Stromal cell of bone marrow (primary cell): ENCODE measurements at regions not wholly inside any gene's neighbourhood (a gene's known extent, or its start where the extent isn't known, plus 50 kb on each side); places are given as distances from the start of the nearest gene placed in this dataset.

Experiments used
- DNase-seq: peaks from one replicate; pipeline ENCODE4 v3.0.0-alpha.2; 2012; ENCODE audit warnings: low read depth

DNA sequence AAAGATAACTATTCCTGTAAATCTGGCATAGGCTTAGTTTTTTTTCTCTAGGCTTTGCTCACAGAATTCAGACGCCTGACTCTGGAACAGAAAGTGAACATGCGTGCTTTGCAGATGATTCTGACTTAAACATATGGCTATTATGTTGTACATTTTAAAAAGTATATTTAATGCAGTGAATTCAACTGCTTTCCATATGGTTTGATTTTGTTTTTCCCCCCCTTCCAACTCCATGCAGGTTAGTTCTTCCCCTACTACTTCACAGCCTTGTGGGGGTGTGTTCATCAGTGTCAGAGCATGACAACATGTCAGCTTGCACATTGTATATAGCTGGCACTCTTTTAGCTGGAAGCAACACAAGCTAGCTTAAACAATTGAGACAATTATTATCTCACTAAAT, 226.8 kb downstream of the TMEM167A start:
- no peak for DNase-seq

- DNase-seq, result no peak
Observed at GRCh38 chr5:82849885-82850284, 227.3 kb downstream of the TMEM167A start.

GRCh38 chr5:82847562-82847961, 229.6 kb downstream of the TMEM167A start:
- no peak for DNase-seq

DNA sequence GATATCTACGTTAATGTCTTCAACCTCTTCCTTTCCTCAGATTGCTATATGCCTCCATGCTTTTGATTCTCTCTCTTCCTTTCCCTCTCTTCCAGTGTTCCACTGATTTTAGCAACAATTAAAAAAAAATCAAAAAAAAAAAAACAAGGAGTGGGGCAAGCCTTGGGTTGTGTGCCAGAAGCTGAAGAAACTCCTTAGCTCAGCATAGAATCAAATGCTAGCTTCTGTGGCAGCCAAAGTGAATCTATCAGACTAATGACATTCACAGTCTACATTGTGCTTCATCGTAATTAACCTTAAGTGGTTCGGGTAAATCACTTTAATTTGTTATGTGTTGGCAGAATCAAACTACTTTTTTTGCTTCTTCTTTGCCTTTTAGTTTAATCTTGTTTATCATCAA, 237.3 kb downstream of the TMEM167A start:
- DNase-seq, result no peak

GRCh38 chr5:82835488-82835887, 241.7 kb downstream of the TMEM167A start:
- no peak for DNase-seq

GRCh38 chr5:82834151-82834550, 243.0 kb downstream of the TMEM167A start:
- DNase-seq, result no peak

DNA sequence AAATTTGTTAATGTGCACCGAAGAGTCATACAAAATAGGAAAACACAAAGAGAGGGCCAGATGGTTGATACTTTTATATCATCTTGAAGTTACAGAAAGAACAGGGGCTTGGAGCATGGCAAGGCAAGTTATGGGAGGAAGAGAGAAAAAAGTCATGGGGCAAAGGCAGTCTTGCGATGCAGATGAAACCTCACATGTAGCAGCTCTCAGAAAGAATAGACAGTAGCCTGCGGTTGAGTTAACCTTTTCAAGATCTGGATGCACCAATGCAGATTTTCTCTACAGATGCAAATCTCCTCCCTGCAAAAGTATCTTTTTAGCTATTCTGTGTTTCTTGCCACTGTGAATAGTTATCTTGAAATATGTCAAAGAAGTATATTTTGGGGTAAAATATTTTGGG, 243.9 kb downstream of the TMEM167A start:
- DNase-seq, result no peak

GRCh38 chr5:82832445-82832844, 244.7 kb downstream of the TMEM167A start:
- no peak for DNase-seq

DNA sequence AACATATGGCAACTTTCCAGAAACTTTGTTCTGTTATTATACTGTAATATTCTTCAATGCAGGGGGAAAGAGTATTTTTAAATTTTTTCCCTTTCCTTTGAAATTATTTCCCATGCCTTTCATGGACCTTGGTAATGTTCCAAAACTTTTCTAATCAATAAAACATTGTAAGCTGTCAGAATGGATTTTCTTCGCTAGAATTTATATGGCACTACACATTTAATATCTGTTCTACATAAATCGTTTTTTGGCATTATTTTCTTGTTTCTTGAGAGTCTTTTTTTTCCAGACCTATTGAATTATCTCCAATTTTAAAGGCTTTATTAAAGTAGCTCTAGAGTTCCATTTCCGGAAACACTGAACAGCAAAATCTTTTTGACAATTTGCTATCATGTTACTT, 249.0 kb downstream of the TMEM167A start:
- DNase-seq, result no peak

DNA sequence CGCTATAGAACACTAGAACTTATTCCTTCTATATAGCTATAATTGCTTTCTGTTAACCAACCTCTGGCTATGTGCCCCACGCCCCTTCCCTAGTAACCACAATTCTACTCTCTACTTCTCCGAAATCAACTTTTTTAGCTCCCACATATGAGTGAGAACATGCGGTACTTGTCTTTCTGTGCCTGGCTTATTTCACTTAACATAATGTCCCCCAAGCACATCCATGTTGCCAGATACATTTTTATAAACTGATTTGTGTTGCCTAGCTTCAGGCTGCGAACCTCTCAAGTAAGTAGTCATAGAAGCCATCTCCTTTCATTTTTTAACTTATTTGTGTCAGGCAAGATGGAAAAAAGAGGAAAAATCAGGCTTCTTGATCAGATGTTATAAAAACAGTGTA, 249.5 kb downstream of the TMEM167A start:
- no peak for DNase-seq

DNA sequence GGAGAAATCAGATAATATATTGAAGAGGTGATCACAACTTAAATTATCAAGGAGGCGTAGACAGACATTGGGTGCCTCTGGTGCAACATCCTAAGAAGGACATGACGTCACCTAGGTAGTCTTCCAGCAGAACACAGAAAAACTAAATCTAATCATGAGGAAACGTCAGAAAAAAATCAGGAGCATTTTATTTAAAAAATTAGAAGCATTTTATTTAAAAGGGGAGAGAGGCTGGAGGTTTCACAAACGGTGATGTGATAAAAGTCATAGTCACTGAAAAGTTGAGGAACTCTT, 254.6 kb downstream of the TMEM167A start:
- no peak for DNase-seq

DNA sequence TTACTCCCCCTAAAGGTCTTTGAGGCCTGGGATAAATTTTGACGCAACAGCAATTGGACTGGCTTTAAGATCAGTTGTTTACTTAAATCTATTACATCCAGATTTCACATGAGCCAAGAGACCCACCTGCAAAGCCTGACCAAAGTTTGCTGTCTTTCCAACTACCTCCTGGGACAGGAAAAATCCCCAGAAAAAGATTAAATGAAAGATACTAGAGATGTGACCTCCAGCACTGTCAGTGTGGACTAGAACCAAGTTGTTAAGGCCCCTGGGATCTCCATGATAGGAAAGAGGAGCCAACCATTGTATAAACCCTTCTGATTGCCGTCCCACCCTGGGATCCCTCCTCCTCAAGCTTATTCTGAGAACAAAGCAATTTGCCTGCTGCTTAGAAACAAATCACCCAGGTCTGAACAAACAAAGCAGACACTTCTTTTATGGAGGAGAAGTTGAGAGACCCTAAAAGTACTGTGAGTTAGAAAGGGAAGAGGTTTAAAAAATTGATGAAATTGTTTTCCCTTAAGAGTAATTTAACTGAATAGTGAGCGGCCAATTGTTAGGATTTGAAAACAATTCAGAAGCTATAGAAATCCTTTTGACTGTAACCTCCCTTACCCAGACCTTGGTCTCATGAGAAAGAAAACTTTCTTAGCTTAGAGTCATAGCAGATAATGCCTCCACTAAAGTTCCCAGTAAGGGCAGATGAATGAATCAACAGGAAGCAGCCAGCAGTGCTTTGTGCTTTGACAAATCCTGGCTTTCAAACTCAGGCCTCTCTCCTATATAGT, 255.2 kb downstream of the TMEM167A start:
- DNase-seq, result peak; percentile 25

DNA sequence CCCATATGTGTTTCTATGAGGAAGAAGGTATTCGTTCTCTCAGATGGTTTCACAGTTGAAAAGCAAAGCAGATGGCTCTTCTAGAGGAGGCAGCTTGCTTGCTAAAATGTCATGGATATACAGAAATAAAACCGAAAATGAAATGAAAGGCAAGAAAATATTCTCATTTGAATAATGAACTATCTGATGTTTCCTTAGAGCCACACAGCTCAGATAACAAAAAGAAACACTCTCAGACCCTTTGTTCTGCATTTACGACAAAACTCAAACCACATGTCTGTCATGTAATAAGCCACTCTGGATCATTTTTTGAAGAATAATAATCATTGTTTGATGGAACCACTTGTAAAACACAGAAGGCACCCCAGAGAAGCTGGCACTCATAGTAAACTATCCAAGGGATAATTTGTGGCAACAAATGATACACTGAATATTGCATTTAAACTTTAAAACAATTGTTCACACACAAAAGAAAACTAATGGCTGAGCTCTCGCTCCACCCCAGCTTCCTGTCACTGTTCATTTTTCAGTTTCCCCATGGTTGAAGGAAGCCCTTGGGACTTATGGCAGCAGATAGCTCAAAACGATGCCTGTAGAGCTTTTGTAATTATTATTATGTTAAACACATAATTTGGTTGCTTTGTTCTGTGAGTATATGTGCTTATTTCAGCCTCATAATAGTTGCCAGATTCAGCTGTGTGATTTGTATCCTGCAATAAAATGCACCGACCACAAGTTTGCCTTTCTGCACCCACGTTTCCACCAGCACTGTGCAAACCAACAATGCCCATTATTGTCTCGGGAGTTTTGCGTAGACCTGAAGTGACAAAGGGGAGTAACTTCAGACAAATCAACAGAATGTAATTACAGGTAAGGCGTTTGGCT, 256.0 kb downstream of the TMEM167A start:
- DNase-seq, result no peak

DNA sequence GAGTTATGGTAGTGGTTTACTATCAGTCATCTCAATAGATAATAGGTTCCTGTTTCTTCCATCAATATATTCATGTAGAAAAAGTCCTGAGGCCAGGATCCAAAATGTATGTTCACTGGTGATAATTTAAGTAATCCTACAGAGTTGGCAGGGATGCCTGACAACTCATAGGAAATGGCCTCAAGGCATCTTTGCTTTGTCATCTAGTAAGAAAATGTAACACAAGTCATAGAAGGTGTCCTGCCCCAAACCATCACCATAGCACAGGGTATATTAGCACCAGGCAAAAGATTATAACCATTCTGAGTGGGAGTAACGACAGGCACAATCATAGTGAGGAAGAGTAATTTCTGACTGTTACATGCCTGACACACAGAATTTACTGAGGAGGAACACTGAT, 257.0 kb downstream of the TMEM167A start:
- DNase-seq, result no peak

DNA sequence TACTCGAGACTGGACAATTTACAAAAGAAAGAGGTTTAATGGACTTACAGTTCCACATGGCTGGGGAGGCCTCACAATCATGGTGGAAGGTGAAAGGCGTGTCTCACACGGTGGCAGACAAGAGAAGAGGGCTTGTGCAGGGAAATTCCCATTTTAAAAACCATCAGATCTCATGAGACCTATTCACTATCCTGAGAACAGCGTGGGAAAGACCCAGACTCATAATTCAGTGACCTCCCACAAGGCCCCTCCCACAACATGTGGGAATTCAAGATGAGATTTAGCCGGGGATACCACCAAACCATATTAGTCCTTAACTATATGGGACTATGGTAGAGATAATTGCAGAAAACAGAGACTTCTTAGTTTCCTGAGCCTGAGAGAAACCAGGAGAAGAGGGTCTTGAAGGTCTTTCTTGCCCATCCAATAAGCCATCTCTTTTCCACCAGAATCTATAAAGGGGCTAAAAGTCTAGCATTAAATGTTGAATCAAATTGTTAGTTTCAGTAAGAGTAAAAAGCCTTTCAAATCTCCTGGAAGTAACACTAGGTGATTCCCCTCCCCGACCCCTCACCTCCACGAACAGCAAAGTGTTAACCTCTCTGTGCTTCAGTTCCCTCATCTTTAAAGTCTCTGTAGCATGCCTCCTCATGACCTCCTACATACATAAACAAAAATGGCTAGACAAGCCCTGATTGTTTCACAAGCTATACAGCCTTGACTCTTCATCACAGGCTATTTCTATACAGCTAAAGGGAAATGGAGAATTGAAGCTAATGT, 259.1 kb downstream of the TMEM167A start:
- DNase-seq, result no peak

GRCh38 chr5:82816926-82817325, 260.3 kb downstream of the TMEM167A start:
- DNase-seq, result no peak

DNA sequence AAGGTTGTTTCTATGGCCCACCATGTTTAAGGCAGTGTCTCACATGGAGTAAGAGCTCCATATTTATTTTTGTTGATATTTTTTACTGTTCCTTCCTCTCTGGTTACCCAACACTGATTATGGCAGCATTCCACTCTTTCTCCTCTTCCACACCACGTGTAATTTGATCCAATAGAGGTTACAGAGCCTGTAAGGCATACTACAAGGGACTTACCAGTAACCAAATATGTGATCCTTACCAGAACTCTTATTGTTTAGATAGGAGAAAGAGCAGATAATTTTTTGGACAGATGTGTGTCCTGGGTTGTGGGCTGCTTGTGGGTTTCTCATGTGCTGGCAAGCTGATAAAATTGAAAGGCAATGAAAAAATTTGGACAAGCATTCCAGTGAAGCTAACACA, 261.3 kb downstream of the TMEM167A start:
- no peak for DNase-seq

DNA sequence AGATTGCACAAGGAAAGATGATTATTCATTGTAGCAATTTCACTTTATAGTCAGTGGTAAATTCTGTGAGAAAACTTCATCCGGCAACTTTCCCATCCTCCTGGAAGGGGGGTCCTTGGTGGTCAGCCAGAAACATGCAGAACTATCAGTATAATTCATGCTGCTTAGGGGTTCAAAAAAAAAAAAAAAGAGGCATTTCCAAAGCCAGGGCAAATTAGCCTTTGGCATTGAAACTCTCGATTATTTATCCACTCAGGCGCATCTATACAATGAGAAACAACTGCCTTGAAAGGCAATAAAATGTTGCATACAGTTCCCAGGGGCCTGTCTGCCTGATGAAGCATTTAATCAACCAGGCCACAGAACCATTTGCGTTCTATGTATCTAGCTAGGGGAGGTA, 263.3 kb downstream of the TMEM167A start:
- no peak for DNase-seq

- peak; percentile 41 for DNase-seq
Observed at GRCh38 chr5:82812575-82812974, 264.6 kb downstream of the TMEM167A start.

DNA sequence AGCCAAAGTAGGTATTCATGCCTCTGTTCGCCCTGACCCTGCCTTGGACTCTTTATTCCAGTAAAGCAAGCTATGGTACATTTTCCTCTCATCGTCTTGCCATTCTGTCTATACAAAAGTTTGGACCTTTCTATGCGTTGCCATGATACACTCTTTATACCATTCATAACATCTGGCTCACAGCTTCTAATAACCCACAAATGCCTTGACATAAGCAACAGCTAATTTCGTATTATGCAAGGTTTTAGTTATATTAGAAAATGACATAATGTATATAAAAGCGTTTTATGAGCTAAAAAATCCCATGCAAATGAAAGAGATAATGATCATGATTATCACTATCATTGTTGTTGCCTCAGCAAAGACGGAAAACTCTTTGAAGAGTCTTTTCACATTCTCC, 265.7 kb downstream of the TMEM167A start:
- DNase-seq, result no peak

DNA sequence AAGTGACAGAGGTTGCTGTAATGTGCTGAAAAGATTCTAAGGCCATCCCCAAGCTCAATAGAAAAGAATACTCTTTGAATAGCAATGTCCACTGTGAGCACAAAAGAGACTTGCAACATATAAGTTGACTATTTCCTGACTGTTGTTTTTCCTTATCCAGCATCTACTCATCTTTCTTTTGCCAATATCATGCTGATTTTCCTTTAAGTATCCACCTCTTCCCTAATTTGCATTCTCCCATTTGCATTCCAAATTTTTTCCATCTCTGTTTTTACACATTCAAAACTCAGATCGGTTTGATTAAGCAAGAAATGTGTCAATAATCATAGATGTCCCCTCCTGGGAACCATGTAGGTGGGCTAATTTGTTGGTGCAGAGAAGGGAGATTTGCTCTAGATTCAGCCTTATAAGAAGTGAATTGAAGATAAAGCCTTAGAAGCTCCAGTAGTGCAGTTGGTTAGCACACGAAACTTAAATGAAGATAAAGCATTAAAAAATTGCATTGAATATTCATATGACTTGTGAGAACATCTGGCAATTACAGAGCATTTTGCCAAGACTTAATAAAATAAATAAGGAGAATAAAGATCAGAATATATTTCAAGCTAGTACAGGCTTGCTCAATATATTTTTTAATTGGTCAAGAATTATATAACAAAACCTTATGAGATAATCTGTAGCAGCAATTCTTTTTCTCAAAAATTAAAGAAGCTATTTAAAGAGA, 267.6 kb downstream of the TMEM167A start:
- no peak for DNase-seq

DNA sequence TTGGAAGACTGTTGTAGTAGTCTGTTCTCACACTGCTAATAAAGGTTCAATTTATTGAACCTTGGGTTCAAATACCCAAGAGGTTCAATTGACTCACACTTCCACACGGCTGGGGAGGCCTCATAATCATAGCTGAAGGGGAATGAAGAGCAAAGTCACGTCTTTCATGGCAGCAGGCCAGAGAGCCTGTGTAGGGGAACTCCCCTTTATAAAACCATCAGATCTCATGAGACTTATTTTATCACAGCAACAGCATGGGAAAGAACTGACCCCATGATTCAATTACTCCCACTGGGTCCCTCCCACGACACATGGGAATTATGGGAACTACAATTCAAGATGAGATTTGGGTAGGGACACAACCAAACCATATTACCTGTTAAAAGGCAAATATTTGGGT, 268.2 kb downstream of the TMEM167A start:
- no peak for DNase-seq
